ENCODE measurements at regions not wholly inside any gene's neighbourhood (a gene's known extent, or its start where the extent isn't known, plus 50 kb on each side); places are given as distances from the start of the nearest gene placed in this dataset.

DNA sequence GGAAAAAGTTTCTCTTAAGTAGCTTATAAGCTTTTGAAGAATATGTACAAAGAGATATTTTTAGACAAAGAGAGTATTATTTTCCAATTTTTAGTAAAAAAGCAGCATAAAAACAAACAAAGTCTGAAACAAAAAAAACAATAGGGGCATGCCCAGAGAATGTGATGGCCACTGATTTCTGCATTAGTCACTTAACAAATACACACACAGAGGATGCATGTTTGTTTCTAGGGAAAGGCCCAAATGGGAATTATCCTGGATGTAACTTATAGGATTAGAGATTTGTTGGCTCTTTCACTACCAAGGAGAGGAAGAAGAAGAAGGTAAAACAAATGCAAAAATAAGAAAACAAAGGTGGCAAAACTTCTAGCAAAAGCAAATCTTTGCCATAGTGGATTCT, 95.9 kb upstream of the SCOC start:
- DNase-seq: no peak

DNA sequence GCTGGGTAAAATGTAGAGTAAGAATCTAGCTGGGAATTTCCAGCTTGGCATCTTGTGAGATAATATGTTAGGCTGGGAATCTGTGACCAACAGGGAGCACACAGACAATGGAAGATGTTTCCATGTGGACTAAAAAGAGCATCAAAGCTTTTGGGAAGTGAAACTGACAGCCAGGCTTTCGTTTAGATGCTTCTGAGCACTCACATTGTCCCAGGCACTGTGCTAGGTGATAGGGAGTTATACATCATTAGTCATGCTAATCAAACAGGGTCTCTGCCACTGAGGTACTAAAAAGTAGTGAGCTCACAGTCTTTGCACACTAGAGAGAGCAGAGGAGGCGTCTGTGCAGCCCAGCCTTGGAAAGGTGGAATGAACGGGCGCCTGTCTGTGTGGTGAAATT, 101.9 kb upstream of the SCOC start:
- DNase-seq: no peak

DNA sequence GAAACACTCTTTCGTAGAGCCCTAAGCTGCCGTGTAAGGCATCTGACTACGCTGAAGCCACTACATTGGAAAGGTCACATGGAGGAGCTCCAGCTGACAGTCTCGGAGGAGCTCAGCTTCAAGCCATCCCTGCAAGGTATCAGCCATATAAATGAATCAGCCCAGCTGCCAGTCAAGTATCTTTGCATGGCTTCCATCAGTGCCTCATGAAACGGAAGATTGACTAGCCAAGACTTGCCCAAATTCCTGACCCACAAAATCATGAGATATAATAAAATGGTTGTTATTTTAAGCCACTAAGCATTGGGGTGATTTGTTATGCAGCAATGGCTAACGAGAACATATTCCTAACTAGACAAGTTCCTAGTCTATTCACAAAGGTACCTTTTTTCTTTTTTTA, 104.1 kb upstream of the SCOC start:
- no peak for DNase-seq

DNA sequence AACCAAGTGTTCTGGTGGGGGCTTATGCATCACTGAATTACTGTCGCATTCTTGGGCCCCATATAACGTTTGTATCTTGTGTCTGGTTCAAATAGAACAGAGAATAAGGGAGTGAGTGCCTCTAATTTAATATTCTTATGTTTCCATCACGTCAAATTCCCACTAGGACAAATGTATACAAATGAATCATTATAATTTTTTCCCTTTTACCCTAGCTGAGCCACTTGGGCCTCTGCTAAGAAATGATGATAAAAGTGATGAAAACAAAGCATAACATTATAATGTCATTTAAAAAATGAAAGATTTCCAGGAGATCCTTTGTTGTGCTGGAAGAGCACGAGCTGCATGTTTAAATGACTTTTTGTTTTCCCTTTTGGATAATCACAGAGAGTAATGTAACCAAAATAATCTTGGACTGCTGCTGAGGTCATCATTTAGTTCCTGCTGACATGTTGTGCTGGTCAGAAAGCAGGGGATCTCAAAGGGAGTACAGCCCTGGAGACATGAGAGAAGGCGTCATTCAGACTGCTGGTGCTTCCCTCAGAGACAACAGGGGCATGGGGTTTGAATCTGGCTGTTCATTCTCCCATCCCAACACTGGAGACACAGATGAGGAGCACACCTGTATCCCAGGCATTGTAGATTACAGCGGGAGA, 105.1 kb upstream of the SCOC start:
- DNase-seq: no peak

DNA sequence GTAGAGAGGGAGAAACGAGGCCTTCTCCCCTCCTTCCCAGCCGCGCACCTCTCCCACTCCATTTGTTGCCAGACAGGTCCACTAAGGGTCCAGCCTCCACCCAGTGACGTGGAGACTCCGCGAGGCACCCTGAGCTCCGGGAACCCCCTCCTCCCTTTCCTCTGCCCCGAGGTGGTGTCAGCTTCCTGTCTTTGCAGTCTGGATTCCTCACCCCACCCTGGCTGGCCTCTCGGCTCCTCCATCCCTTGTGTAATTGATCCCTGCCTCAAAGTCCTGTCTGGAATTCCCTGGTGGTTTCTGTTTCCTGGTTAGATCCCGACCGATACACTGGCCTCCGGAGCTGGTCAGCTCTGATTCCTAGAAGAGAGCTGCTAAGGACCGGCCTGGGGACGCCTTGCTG, 105.9 kb upstream of the SCOC start:
- no peak for DNase-seq

DNA sequence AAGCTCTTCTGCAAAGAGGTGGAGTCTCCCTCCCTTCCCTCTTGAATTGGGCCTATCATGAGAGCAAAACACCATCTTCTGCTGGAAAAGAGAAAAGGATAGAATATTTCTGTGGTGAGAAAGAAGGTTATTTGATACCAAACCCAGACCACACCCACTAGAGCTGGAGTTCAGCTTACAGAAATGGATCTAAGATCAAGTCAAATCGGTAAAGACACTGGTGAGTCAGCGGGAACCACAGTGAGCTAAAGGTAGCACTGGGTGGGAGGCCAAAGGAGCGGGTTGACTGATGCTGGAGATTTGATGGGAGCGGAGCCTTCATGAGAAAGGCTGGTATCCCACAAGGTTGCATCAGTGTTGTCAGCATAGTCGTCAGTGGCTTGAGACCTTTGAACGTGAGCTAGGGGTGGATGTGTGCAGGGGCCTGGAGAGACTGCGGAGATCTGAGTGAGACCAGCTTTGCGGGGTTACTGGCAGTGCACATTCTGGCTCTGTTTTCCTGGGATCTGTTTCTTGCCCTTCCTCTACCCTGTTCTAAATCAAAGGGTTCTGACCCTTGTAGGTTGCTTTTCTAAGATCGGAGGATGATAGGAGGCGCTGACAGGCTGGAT, 106.4 kb upstream of the SCOC start:
- DNase-seq: no peak

DNA sequence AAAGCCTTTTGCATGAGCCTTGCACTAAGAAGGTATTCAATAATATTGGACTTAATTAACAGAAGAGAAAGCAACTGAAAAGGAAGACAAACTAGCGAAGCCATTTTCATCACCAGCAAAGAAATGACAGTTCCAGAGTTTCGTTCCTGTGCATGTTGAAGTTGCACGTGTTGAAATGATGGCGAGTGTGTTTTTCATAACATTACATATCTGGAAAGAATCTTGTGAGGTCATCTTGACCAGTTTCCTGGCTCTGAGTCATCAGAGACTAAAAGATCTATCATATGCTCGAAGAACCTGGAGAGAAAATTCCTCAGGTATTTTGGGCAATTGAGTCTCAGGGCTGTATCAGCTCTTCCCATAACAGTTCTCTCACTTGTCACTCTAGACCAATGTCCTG, 106.2 kb upstream of the MAML3 start:
- DNase-seq: no peak

DNA sequence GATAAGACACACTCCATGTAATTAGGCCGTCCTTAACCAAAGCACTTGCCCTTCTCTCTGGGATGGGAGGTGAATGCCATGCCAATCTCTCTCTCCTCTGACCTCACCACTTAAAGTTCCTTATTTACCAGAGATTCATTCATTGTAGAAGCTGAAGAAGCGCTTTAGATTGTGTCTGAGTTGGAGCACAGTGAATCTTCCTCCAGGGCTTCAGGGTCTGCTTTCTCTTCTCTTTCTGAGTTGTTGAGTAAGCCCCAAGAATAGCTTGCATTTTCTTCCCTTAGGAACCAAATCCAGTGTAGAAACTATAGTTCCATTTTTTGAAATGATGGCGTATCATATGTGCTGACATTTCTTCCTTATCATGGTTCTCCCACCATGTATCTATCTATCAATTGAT, 104.5 kb upstream of the MAML3 start:
- DNase-seq: no peak

DNA sequence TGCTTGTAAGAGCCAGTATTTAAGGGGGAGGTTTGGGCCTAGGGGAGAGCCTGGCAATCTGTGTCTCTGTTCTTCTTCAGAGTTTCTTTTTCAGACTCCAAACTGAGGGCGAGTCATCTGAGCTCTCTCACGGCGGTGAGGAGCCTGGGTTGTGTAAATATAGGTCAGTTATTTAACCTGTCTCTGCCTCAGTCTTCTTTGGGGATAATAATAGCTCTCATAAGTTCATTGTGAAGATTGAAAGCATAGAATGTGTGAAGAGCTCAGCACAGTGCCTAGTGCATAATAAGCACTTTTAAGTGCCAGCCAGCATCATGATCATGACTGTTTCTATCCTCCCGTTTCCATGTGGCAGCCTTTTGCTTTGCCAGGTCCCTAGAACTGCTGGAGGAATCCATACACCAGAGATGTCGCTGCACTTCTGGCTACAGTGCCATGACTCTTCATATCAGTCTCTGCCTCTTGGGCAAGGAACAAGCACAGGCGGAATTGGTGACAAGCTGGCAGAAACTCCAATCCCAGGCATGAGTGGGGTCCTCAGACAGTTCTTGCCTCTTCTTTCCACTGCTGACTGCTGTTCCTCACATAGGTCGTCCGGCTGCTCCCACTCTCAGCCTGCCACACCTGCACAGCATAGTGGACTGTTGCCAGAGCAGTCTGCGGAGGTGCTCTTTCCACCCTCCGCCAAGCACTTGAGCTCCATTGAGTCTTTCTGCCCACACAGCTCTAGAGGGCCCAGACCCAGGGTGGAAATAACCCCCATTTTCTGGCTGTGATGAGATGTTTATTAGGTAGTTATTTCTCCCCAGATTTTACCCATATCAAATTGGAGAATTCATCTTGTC, 103.7 kb upstream of the MAML3 start:
- DNase-seq: peak; percentile 37

DNA sequence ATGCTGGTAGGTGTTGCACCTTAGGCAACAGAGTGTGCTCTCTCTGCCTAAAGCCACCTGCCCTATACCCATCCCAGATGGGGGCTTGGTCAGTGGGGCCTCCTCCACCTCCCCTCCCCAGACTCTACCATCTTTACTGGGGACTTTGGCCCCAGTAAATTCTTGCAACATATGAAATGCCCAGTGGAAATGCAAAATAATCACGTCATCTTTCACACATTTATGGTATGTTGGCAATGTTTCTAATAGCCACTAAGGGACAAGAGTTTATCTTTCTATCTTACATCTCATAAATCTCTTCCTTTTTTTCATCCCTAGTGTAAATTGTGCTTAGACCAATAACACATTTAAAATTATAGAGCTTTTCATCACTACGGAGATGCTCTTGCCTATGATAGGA, 103.0 kb upstream of the MAML3 start:
- no peak for DNase-seq

DNA sequence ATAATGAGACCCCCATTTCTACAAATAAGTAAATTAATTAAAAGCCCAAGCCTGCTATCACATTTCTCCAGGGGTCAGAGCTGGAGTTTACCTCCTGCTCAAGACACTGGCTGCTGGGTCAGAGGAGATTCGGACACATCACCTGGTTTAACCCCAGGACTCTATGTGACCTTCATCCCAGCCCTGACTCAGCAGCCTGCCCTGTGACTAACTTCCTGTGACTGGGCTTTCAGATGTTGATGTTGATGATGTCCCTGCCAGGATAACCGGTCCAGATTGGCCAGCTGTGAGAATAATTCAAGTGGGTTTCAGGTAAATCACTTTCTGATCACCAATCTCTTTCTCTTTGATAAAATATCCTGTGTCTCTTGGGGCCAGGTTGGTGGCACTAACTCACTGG, 102.4 kb upstream of the MAML3 start:
- no peak for DNase-seq

DNA sequence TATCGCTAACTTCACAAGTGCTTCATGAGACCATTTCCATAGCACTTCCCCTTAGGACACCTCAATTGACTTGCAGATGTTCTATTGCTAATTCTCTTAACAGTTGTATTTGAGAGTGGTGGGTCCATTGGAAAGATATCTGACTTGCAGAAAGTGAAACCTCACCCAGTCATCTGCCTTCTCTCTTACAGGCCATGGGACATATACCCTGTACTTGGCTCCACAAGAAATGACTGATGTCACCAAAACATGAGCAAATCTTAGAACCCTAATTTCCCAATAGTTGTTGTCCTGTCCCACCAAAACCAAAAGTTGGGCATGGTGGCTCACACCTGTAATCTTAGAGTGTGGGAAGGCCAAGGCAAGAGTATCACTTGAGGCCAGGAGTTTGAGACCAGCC, 101.9 kb upstream of the MAML3 start:
- DNase-seq: no peak

DNA sequence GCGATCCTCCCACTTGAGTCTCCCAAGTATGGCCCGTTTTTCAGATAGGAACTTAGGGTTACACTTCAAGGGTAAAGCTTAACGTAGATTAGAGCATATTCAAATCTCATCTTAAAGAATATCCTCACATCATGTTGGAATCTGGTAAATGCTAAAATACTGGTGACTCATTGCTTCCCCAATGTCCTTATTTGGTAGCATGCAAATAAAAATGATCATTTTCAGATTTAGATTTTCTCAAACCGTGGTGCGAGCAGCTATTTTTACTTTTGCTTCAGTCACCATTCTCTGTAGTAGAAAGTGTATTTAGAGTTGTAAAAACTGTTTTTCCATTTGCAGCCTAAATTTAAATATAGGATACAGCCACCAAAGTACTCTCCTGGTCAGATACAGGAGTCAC, 101.5 kb upstream of the MAML3 start:
- DNase-seq: no peak

DNA sequence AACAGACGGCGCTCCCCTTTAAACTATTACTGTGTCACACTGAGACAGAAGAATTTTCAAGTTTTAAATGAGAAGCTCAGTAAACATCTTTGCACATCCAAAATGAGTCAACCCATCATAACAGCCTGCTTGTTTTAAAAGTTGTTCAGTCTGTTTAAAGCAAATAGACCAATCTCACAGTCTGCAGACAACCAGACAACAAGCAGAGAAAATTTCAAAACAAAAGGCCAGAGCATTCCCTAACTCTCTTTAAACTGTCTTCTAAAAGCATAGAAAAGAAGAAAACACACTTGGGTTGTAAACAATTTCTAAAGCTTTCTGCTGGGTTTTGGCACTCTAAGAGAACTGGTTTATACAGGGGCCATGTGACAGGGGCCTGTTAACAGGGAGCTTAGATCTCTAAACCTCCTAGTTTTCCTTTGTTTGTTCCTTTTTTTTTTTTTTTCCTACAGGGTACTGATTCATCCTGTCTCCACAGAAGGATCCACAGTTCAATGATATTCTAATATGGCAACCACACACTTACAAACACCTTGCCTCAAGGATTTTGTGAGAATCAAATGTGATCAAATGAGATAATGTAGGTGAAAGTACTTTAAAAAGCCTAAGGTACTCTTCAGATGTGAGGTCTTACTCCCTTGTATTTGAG, 100.8 kb upstream of the MAML3 start:
- DNase-seq: no peak

DNA sequence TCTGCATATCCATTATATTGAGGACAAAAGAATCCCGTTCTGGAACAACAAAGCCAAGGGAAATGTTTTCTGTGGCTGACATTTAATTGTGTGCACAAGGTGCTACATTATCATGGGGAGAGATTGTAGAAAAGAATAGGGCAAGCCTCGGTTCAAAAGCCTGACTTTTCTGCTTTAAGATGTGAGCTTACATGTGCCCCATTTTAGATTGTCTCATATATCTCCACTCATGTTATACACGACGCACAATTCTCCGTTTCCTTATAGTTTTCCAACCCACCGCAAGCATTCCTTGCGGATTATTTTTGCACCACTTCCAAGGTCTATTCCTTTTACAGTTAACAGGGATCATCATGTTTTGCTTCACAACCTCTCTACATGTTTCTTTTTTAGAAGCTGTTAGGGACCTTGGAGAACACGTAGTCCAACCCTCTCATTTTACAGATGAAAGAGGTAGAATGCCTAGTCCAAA, 99.6 kb upstream of the MAML3 start:
- no peak for DNase-seq

DNA sequence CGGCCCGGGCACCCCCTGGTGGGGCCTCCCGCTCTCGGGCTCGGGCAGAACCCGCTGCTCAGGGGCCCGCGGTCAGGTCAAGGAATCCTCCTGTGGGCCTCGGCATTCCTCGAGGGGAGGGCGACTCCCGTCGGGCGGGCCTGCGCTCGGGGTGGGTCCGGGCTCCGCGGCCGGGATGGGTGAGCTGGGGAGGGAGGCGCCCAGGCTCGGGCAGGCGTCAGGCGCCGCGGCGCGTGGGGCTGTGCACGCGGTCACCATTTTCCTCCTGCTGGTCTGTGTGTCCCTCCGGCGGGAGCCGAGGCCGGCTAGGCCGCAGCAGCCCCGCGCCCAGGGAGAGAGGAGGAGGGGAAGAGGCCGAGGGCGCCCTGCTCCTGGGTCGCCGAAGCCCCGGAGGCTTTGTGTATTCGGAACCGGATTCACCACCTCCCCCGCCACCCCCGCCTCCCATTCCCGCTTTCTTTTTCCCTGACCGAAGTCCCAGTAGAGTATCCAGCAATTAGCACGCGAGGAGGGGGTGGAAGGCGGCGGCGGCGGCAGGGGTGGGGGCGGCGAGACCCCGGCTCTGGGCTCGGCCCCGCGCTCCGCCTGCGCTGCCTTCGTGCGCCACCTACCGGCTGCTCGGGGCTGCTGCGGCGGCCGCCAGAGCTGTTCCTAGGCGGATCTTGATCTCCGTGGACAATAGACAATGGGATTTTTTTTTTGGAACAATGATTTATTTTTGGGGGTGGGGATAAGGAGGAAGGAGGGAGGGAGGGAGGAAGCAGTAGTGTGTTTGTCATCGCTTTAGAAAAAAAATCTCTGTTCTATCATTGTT, 99.0 kb upstream of the MAML3 start:
- DNase-seq: peak; percentile 40

DNA sequence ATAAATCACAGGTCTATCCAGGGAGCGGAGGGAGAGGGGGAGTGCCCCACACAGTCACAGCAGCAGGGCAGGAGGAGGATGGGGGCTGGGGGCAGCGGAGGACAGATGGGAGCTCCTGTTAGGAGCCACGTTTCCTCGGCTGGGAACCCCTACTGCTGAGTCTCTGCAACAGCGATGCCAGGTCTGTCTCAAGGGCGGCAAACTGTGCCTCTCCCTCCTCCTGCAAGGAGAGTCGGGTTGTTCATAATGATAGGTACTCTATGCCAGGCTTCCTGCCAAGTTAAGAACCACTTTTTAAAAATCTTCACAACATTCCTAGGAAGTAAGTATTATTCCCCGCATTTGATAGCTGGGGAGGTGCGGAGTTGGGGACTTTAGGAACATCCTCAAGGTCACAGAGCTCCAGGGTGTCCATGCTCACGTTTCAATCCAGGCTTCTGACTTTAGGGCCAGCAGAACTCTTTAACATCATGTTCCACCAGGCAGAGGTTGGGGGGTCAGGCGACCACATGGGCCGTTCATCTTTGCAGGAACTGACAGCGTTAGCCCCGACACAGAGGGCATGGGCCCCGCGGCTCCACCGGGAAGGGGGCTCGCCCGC, 98.3 kb upstream of the MAML3 start:
- DNase-seq: peak; percentile 42

DNA sequence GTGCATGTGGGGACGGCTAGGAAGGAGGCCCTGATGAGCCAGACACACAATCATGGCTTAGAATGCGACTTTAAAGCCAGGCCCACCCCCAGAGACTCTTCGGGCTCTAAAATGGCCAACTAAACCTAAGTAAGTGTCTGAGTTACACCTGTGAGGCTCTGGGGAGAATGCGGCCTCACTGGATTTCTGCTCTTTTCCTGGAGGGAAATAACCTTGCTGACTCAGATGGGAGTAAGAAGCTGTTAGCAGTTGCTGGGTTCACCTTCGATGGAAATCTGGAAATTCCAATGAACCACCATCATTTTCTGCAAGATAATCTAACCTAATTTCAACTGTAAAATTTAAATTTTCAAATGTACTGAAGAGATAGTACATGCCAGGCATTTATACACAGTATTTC, 97.6 kb upstream of the MAML3 start:
- no peak for DNase-seq

DNA sequence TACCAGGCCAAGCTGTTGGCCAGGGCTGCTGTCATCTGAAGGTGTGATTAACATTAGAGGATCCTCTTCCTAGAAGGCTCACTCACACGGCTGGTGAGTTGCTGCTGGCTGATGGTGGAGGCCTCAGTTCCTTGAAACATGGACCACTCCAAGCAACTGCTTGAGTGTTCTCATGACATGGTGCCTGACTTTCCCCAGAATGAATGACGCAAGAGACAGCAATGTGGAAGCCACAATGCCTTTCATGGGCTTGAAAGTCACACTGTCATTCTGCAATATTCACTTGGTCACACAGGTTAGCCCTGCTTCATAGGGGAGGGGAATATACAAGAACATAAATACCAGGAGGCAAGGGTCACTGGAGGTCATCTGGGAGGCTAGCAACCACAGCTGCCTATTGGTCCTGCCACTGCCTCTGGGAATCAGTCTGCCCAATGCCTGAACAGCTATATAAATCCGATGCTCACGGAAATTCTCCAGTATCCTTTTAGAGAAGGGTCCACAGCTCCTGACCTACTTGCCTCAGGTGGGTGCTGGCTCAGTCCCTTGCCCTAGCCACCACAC, 97.1 kb upstream of the MAML3 start:
- no peak for DNase-seq

DNA sequence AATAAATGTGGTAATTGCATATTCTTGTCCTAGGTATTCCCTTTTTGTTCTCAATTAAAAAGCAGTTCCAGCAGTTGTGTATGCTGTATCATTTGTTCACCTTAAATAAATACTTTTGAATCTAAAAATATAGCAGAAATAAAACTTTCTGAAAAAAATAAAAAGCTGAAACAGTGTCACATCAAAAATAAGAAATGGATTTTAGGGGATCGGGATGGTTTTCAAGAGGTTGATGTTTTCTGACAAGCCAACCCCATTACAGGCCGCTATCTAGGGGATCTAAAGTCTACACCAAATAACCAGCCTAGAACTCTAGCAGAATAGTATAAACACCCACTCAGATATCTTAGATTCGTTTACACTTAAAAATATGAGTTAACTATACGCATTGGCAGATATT, 95.4 kb upstream of the MAML3 start:
- no peak for DNase-seq

DNA sequence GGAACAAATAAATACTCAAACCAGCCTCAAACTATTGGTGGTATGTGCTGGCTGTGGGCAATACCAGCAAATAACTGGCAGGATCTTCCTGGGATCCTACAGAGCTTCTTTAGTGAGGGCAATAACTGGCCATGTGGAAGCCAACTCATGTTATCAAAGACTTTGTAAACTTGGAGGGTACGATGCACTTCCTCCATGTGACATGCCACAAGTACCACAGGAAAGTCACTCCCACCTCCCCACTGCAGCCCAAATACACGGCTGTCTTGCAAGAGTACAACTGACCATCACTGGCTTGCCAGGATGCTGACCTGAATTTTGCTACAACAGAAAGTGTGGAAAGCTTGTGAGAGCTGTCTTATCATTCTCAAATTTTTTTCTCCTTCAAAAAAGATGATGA, 93.3 kb upstream of the MAML3 start:
- DNase-seq: no peak

DNA sequence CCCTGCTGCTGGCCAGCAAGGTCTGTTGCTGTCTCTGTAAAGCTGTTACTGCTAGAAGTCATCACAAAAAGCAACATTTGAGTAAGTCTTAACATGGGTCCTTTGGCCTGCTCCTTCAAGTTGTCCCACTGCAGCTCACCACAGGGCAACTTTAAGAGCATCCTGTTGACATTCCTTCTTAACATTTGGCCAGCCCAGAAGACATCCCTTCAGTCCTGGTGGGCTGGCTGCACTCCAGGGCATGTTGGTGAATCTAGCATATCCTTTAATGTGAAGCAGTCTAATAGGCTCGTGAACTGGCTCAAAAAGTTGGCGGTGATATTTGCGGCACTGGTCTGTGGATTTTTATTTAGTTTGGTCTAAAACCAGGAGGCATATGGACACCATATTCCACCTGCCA, 92.2 kb upstream of the MAML3 start:
- no peak for DNase-seq
